HepG2 (cell line): ENCODE measurements at regions not wholly inside any gene's neighbourhood (a gene's known extent, or its start where the extent isn't known, plus 50 kb on each side); places are given as distances from the start of the nearest gene placed in this dataset.

Experiments used
- CCAR2 ChIP-seq: fragments of 200-400 bp; formaldehyde crosslinking; optimal IDR thresholded peaks from 2 replicates; pipeline ENCODE3; 2018; ENCODE audit warnings: low read depth, mild to moderate bottlenecking, low read length, moderate library complexity
- FUBP1 ChIP-seq: sonication (generic); formaldehyde crosslinking; IDR thresholded peaks from 2 replicates; pipeline ENCODE4 v1.5.1; 2020; ENCODE audit warnings: missing genetic modification reagents, mild to moderate bottlenecking, borderline replicate concordance
- LCORL ChIP-seq, 2 experiments: fragments of 450-650 bp in 1 of 2; sonication (generic) in 1 of 2; formaldehyde crosslinking in 1 of 2; IDR thresholded peaks; 2 replicates each; pipeline versions ENCODE4 v1.5.0 to v1.6.1; 2017 to 2020; ENCODE audit warnings: antibody characterized with exemption in 1 of 2, missing genetic modification reagents in 1 of 2
- MED1 ChIP-seq: sonication (generic); formaldehyde crosslinking; IDR thresholded peaks from 2 replicates; pipeline ENCODE4 v1.4.0; 2020; ENCODE audit warnings: missing genetic modification reagents
- REST ChIP-seq, 2 experiments: IDR thresholded peaks; 2 replicates each; pipeline ENCODE4 v1.6.1; 2011 to 2012; ENCODE audit warnings: low read length in 2 of 2, borderline replicate concordance in 1 of 2, low read depth in 1 of 2, mild to moderate bottlenecking in 1 of 2, moderate library complexity in 1 of 2
- RXRB ChIP-seq: IDR thresholded peaks from 2 replicates; pipeline ENCODE4 v1.6.1; 2016; ENCODE audit warnings: borderline replicate concordance, missing genetic modification reagents, missing compliant biosample characterization
- ZNF382 ChIP-seq: sonication (generic); formaldehyde crosslinking; IDR thresholded peaks from 2 replicates; pipeline ENCODE4 v1.5.0; 2020; ENCODE audit warnings: missing genetic modification reagents, mild to moderate bottlenecking, borderline replicate concordance

- no peak for TF ChIP-seq REST (IDR thresholded peaks at IDR 0.05; ENCODE audit: borderline replicate concordance in 1 of 2, low read depth in 1 of 2, low read length in 2 of 2)
- TF ChIP-seq CCAR2, result no peak
- TF ChIP-seq FUBP1, result no peak
- no peak for TF ChIP-seq RXRB (CRISPR knock-in tag)
- TF ChIP-seq MED1 (CRISPR knock-in tag), result no peak
- TF ChIP-seq LCORL (IDR thresholded peaks at IDR 0.05), result no peak
- no peak for TF ChIP-seq LCORL (CRISPR knock-in tag; IDR thresholded peaks at IDR 0.05)
- TF ChIP-seq ZNF382 (CRISPR knock-in tag), result no peak
These were observed 456.1 kb downstream of the IGSF11 start (continued) for GRCh38 chr3:118578559-118578958.
